ENCODE measurements at regions not wholly inside any gene's neighbourhood (a gene's known extent, or its start where the extent isn't known, plus 50 kb on each side); places are given as distances from the start of the nearest gene placed in this dataset.

DNA sequence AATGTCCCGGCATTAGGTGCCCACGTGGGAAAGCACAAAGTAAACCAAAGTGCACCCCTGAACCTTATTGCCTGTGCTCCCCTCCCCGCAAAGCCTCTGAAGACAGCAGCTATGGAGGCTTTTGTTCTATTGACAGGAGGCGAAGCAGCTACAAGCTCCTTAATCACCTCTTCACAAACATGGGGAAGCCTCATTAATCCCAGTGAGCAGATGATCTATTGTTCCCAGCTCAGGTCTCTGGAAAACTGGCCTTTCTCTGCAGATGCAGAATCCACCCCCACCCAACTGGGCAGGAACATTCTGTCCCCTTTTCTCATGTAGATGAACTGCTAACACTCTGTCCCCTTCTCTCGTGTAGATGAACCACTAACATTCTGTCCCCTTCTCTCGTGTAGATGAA, 190.5 kb upstream of the CSF3R start:
- no peak for DNase-seq

DNA sequence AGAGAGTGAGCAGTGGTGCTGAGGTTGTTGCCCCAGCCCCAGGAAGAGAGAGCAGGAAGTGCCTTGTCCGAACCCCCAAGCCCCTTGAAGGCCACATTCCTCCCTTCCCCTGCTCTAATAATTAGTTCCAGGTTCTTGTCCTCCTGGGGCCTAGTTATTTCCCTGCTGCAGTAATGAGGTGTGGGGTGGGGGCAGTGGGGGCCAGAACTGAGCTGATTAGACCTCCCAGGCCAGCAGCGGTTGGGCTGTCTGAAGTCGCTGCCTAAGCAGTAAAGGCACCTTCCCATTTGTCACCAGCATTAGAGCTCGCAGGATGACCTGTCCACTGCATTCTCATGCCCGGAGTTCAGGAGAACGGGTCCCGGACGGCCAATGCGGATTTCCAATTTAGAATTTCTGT, 186.5 kb upstream of the CSF3R start:
- DNase-seq = no peak

DNA sequence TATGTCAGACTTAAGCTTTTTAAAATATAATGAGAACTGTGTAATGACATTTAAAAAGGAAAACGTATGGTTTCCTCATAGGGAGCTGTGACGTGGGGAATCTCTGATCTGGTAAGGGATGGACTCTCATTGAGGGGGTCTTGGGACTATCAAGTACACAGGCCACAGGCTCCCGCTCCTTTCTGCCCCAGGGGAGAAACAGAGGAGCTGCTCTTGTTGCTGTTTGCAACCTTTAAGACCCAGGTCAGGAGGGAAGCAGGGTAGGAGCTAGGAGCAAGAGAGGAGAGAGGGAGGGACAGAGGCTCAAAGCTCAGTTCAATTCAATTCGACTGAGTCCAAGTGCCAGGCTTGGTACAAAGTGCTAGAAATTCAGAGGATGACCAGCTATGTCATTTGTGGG, 185.1 kb upstream of the CSF3R start:
- no peak for DNase-seq

DNA sequence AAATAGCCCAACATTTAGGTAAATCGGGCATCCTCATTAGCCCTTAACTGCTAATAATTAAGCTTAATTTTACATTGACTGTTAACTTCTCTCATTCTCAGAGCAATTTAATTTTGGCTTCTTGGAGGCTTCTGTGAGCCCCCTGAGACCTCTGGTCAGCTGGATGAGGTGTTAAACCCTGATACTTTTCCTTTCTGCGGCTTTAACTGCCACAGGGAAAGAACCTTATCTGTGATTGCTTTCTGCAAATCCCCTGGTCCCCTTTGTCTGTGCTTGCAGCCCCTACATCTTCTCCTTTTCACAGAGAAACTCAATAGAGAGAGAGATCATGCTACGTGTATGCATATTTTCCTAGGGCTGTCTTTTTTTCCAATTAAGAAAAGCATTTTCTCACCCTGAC, 184.5 kb upstream of the CSF3R start:
- no peak for DNase-seq

DNA sequence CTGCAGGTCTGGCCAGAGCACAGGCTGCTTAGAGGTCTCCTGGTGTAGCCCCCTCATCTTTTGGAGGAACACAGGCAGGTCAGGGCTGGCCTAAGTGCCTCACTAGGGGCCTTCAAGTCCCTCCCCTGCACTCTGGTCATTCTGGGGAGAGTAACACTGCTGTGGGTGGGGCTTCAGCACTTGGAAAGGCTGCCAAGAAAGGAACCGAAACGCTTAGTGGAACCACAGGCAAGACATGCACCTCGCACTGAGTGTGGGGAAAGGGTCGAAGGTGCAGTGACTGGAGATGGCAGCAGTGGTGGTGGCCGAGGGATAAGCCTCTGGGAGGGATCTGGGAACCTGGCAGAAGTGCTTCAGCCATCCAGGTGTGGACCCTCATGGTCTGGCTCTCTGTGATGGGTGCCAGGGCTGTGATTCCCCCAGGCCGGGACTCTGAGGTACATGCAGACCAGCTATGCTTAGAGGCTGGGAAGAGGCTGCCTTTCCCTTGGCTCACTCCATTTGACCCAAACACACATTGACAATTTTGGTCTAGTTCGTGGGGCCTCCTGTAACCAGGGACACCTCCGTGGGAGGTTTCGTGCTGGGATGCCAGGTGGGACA, 182.9 kb upstream of the CSF3R start:
- DNase-seq = no peak

DNA sequence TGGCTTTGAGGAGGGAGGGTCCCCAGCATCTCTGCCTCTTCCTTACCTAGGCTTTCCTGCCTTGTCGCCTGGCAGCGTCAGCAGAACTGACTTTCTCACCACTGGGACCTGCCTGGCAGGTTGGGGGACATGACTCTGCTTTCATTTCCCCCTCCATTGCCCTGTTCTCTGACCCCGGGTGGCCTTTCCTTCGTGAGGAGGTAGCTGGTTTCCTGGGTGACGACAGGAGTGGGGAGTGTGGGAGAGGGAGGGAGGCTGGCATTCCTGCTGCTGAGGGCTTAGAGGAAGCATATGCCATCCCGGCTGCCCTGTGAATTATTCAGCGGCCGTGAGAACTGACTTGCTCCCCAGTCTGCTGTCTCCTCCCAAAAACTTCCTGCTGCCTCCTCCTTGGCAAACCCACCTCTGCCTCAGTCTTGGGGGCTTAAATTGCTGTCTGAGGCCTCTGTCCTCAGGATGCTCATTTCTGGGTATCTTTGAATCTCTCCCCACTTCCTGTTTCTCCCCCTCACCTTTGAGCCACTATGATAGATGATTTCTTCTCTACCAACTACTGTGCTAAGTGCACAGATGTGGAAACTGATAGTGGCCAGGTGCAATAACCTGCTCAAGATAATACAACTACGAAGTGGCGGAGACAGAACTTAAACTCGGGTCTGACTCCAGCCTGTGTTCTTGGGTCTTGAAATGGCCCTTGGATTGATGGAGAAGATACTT, 182.0 kb upstream of the CSF3R start:
- DNase-seq = no peak

DNA sequence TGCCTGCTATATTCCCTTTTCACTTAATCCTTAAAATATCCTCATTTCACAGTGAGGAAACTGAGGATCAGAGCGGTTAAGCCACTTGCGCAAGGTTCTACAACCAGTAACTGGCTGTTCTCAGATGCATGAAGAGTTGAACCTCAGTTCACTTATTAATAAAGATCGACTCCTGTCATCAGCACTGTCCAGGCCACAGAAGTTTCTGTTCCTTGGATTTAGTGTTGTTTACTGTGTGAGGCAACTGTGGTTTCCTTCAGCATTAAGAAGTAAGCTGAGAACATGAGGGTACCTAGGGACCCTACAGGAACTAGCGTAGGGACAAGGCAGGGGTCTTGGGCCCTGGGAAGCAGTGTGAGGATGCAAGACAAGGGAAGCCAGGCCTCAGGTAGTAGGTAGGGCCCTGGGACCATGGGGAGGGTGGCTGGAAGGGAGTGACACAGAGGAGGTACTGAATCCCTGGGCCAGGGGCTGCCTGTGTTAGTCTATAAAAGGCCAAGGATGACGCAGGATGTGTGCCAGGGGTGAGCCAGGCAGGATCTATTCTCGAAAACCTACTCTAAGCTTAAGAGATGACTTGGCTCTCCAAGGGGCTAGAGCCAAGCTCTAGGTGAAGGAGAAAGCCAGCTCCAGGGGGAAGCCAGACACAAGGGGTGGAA, 181.2 kb upstream of the CSF3R start:
- DNase-seq = no peak

DNA sequence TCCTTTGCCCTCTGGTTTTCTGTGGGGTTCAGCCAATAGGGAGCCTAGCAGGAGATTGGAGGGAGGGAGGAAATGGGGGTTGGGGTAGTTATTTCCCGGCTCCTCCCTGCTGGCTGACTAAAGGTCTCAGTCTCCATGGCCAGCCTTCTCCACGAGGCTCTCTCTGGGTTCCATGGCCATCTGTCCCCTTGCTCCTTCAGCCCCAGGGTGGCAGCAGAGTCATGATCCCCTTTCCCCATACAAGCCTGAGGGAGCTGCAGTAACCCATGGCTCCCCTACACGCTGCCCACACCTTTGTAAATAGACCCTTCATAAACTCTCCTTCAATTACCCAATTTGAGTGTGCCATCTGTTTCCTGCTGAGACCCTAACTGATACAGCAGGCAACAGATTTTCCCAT, 176.1 kb upstream of the CSF3R start:
- DNase-seq = no peak

DNA sequence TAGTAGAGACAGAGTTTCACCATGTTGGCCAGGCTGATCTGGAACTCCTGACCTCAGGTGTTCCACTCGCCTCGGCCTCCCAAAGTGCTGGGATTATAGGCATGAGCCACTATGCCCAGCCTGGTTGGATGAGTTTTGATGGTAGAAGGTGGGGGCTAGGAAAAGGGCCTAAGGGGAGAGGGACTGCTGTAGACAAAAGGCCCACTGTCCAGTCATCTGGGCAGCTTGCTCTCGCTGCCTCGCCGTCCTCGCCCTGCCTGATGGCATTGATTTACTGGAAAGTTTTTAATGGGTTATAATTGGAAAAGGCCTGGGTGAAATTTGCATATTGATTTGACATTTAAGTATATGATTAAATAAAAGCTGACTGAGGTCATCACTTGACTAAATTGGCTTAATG, 175.1 kb upstream of the CSF3R start:
- no peak for DNase-seq

DNA sequence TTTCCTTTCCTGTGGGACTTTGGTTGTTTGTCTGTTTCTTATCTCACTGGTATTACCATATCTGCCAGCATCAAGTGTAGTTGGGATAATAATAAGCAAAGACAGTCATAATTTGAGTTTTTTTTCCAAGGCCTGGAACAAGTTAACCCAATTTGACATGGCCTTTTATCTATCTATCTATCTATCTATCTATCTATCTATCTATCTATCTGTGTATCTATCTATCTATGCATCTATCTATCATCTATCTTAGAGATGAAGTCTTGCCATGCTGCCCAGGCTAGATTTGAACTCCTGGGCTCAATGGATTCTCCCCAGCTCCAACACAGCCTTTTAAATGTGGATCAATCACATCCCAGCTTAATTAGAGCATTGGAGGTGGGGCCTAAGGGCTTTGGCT, 174.1 kb upstream of the CSF3R start:
- DNase-seq = no peak

DNA sequence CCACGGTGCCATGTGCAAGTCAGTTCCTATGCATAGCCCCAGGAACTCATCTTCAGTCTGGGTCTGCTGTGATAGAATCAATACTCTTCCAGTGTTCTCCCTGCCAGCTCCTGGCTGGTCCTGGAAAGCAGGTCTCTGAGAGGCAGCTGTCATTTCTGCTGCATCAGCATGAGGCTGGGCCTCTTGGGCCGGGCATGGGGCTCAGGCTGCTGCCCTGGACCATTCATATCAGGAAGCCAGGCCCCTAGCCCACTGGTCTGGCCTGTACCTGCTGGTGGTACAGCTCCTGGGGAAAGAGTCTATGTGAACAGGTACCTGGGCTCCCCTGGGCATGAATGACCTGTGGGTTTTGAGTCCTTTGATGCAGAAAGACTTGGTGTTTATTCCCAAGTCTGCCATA, 173.6 kb upstream of the CSF3R start:
- DNase-seq = no peak

DNA sequence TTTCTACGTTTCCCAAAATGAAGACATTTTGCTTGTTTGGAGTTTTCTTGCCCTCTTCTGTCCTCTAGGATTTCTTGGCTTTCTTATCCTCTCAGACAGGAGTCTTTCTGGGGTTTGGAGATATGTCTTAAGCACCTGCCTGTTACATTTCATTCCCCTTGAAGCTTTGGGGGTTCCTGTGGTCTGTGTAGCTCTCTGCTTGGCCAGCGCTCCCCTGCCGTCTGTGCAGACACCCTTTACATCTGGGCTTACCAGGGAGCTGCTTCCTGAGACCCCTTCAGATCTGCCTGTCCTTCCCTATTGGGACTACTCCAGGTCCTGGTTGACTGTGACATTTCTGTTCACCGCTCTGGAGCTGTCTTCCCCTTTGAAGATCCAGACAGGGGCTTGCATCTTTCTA, 171.9 kb upstream of the CSF3R start:
- DNase-seq = no peak

DNA sequence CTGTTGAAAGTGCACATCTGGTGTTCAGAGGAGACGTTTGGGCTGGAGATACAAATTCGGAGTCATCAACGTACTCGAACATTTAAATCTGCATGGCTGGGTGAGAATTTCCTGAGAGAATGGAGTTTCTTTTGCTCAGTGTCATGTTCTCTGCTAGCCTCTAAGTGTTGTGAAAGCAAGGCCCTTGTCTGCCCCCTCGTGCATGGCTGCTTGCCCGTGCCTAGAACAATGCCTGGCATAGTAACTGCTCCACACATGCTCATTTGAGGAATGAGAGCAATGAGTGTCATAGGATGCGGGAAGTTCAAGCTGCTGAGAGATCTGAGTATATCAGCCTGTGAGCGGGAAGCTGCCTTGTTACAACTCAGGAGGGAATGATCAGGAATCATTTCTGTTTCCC, 171.1 kb upstream of the CSF3R start:
- no peak for DNase-seq

DNA sequence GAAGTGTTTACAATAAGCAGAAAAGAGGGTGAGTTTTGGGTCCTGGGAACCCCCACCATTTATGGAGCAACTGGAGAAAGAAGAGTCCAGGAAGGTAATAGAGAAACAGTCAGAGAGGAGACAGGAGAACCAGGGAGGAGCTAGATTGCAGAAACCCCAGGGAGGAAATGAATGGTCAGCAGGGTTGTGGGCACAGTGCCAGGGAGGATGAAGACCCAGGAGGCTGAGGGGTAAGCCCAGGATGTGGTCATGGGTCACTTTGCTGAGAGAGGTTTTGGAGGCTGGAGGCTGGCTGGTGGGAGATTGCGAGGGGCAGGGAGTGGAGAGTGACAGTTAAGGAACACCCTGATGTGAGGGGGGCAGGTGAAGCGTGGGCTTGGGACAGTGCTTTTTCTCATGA, 169.9 kb upstream of the CSF3R start:
- no peak for DNase-seq

DNA sequence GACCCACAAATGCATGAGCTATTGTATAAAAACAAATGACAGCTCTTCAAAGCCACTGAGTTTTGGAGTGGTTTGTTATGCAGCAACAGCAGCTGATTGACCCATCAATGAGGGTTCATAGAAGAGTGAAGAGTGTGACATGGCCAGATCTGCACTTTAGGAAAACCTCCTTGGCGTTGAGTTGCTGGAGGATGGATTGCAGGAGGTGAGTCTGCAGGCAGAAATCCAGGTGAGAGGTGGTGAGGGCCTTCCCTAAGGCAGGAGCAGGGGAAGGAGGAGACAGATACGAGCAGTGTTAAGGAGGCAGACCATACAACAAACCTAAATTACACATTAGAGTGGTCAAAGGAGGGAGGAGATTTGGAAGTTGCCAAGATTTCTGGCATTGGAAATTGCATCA, 169.3 kb upstream of the CSF3R start:
- DNase-seq = no peak

DNA sequence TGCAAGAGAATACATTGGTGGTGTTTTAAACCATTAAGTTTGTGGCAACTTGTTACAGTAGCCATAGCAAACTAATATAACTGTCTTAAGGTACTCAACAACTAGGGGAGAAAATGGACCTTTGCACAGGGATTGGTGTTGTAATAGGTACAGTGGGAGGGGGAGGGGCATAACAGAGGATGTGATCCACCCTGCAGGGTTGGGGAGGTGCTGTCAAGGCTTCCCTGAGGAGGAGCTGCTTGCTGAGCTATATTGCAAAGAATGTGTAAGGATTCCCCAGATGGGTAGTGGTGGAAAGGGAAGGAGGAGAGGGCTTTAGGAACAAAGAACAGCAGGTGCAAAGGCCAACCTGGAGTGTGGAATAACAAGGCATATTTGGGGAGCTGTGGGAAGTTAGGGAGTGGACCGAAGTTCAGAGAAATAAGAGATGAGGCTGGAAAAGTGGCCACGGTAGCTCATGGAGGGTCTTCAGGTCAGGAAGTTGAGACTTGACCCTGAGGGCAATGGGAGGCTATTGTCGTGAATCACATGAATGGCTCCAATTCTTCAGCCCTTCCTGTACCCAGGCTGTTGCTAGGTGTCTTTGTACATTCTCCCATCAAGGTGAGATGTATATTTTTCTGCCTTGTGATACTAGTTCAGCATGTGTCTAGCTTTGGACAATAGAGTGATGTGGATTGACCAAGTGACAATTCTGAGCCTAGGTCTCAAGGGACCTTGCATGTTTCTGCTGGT, 168.6 kb upstream of the CSF3R start:
- DNase-seq = no peak

DNA sequence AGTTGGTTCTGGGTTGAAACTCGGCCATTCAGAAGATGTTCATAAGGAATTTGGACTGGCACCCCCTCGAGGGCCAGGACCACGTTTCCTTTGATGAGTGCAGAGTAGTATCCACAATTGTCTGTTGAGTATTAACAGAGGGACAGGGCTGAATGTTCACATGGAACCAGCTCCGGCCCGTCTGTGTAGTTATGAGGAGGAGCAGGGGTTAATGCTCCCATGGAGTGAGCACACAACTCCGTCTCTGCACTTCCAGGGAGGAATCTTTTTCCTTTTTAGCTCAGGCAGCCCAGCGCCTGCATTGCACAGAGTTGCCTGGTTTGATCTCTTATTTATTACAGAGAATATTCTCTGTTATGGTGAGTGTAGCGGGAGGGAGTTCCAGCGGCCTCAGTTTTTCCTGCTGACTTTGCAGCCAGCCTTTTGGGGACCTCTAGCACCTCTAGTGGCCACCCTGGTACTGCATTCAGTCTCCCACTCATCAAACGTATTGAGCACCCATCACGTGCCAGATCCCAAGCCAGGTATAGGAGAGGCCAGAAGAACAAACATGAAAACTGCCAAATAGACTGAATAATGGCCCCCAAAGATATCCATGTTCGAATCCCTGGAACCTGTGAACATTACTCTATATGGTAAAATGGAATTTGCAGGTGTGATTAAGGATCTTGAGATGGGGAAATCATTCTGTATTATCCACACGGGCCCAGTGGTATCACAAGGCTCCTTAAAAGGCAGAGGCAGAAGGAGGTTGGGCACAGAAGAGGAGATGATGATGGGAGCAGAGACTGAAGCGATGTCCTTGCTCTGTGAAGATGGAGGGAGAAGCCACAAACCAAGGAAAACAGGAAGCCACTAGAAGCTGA, 167.7 kb upstream of the CSF3R start:
- peak; percentile 63 for DNase-seq

DNA sequence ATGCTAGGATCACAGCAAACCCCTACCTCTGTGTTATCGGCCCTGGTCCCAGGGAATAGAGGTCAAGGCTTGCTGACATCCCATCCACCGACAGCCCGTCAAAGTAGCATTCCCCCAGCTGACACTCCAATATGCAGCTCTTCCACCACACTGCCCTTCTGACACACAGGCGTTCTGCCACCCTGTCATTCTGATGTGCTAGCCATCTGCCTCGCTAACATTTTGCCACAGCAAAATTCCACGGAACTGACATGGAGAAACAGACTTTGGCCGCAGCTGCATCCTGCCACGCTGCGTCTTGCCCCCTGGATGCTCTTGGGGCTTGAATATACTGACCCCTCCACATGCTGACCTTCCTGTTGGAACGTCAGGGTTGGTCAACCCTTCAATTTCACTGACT, 163.2 kb upstream of the CSF3R start:
- DNase-seq = no peak

DNA sequence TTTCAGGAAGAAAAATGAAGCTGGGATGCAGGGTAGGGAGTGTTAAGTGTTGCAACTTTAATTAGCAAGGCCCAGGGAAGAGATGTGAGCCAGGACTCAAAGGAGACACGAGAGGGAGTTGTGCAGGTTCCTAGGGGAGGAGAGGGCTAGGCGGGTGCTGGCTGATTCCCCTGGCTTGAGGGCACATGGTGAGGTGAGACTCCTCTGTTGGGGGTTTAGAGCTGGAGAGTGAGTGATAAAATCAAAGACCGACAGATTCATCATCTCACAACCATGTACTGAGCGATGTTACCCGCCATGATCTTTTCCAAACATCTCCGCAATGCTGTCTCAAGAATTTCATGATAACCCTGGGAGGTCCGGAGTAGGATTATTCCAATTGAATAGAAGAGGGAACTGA, 161.8 kb upstream of the CSF3R start:
- DNase-seq = no peak

DNA sequence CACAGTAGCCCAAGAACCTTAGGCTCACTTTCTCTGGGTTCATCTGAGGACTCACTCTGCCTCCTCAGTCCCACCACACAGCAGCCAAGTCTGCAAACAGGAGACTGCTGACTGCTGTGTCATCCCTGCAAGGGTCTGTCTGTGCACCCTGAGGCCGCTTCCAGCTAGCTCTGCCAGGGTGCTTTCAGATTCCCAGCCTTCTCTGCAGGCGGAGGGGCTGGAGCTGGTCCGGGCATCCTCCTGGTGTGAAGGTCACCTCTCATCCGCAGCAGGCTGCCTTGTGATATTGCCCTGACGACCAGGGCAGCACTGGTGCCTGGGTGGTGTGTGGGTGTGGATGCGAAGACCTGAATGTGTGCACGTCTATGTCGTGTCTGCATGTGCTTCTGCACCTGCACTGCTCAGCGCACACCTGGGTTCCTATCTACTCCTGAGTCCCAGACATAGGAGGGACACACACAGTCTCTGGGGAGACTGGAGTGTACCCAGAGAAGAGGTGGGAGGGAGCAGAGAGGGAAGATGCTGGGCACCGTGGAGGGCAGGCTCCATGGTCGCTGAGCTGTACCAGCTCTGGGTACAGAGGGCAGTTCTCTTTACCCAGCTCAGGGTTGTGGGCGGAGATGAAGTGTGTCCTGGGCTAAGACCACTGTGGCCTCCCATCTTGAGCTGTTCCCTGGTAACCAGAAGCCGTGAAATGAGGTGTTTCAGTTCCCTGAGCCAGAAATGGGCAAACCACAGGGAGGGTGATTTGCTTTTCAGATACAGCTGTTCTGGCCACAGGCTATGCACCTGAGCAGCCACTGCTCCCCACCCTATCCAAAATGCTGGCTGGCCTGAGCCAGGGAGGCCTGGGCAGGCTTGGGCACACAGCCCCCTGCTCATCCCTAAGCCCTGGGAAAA, 160.9 kb upstream of the CSF3R start:
- no peak for DNase-seq

DNA sequence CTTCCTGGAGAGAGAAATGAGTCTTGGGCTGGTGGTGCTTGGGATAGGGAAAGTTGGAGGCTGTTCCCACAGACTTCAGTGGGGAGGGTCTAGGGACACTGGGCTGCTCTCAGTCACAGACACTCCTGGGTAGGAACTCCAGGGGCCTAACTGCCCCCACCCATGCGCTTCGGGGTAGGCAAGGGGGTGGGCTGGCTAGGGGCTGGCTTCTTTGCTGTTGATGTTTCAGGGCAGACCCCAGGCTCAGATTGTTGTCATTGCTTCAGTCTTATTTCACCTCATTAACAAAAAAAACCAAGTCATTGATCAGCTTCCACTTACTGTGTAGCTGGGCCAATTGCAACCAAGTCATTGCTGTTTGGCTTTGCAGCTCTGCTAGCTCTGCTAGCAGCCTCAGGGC, 160.1 kb upstream of the CSF3R start:
- no peak for DNase-seq

DNA sequence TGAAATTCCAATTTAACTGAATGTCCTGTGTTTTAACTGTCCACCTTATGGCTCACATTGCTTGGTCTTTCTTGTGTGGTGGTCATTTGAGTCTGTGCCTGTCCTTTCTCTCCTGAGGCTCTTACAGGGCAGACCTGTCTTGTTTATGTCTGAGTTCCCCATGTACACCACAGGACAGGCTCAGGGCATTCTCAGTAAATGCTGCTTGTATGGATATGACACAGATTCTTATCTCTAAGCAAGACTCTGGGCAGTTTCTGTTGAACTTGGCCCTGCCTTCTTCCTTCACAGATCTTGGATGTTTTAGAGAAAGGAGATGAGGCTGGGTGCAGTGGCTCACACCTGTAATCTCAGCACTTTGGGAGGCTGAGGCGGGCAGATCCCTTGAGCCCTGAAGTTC, 159.1 kb upstream of the CSF3R start:
- no peak for DNase-seq
